Urothelium cell line (cell line): ENCODE measurements at regions not wholly inside any gene's neighbourhood (a gene's known extent, or its start where the extent isn't known, plus 50 kb on each side); places are given as distances from the start of the nearest gene placed in this dataset.

ENCODE experiments used
- DNase-seq: peaks from one replicate; pipeline ENCODE4 v3.0.0; 2011; ENCODE audit warnings: low spot score, mixed read lengths
- FAIRE-seq: peaks from 2 replicates; lab custom pipeline; 2011; peaks lifted over from hg19 to GRCh38; lab: Jason Lieb, UNC

DNA sequence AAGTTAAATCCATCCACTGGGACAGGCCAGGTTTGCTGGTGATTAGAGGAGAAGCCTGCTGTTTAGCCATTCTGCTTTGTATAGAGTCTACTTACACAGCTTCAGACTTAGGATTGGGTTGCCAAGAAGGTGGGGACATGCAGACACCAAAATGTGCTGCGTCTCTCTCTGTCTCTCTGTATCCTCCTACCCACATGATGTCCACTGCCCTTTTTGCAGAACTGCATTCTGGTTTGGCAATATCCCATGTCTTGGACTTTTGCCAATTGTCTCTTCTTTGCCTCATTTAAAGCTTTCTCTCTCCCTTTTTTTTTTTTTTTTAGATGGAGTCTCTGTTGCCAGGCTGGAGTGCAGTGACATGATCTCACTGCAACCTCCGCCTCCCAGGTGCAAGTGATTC, 261.1 kb upstream of the FN1 start:
- FAIRE-seq = no peak
- DNase-seq = no peak

DNA sequence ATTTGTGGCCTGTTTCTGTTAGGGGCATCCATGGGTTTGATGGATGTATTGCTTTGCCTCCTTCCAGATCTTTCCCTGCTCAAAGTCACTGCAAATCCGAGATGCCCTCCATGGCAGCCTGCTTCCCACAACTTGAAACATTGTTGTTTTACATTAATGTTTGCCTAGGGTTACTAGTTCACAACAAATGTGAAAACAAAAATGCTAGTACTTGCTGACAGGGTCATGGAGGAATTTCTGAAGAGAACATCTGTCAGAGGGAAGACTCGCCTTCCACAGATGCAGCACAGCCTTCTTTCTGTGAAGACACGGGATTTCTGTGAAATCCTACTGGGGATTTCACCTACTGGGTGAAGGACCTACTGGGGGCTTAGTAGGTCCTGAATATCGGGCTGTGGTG, 260.0 kb upstream of the FN1 start:
- FAIRE-seq (no peak), DNase-seq (no peak)

DNA sequence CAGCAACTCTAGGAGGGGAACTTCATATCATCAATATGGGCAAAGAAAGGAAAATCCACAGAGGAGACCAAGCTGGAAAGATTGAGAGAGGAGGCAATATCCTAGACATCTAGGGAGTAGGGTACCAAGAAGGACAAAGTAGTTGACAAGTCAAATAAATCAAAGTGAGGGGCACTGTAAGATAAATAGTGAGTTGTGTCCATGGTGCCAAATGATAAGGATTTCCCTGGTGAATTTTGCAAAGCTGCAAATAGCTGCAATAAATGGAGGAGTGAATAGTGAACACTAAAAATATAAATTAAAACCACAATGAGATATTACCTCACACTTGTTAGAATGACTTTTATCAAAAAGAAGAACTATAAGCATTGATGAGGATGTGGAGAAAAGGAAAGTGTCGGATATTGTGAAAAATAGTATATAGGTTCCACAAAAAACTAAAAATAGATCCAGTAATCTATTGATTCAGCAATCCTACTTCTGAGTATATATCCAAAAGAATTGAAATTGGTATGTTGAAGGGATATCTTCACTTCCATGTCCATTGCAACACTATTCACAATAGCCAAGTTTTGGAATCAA, 258.2 kb upstream of the FN1 start:
- DNase-seq = no peak
- no peak for FAIRE-seq

DNA sequence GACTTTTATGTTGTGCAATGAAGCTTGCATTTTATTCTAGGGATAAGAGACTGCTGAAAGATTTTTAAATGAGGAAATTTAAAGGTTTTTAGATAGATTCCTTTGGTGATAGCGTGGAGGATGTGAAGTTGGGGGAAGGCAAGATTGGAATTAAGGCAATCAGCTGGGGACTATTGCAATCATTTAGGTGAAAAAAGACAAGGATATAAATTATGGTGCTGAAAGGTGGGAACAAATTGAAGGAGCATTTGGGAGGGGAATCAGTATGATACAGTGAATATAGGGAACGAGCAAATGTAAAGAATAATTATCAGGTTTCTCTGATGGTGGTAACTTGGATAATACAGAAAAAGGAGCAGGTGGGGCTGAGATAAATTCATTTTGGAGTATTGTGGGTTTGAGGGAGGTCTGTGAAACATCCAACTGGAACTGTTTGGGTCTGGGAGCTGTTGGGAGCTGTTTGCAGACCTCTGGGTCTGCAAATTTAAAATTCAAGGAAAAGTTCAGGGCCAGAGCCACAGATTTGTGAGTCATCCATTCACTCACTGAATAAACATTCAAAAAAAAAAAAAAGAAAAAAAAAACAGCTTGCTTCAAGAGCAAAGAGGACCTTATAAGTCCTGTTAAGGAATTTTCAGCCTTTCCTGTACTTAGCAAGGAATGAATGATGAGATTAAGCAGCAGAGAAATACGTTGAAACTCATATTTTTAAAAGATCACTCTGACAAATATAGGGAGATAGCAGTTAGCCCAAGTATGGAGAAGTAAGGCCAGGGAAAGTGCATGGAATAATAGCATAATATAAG, 257.5 kb upstream of the FN1 start:
- DNase-seq = peak; percentile 58
- no peak for FAIRE-seq

- no peak for DNase-seq
- FAIRE-seq = no peak
Observed at GRCh38 chr2:215692387-215693079, 256.7 kb upstream of the FN1 start.

DNA sequence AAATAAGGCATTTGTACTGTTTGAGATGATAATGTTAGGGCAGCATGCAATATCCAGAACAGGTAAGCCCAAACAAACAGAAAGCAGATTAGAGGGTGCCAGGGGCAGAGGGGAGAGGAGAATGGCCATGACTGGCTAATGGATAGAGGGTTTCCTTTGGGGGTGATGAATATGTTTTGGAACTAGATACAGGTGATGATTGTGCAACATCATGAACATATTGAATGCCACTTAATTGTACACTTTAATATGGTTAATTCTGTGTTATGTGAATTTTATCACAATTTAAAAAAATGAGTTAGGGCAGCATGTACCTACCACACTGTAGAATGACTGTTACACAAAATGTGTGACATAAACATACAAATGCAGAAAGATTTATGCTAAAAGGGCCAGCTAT, 255.5 kb upstream of the FN1 start:
- FAIRE-seq = no peak

GRCh38 chr2:215687149-215688031, 251.5 kb upstream of the FN1 start:
- no peak for FAIRE-seq

More for the DNA sequence above, 255.5 kb upstream of the FN1 start:
- no peak for DNase-seq

DNA sequence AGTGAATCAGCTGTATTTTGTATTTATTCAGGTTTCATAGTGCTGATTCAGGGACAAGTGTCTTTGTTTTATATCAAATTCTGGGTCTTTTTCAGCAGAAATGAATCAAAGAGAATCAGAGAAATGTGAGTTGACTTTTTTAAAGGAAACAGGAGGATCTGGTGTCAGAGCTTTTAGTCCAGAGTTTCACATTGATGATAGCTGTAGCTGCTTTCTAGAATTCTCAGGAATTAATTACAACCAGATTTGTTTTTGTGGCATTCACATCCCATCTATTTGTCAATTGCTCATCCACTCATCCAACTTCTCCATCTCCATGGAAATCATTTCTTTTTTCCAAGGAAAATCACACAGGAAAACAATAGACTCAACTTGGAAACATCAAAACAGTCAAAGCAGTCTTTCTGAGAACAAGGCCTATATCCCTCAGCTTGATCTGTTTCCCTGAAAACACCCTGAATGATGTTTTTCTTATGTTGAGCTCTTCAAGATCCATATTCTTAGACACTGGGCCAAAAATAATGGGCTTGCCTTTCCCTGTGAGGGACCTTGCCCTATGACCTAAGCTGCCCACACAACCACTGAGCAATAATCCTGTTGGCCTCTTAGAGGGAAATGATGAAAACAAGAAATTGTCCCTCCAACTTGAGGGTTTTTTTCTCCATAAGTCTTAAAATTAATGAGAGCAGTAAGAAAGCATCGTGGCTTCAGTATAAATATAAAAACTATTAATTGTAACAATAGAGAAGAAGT, 249.5 kb upstream of the FN1 start:
- FAIRE-seq (no peak), DNase-seq (no peak)

More at GRCh38 chr2:215687149-215688031, 251.5 kb upstream of the FN1 start:
- DNase-seq = no peak

DNA sequence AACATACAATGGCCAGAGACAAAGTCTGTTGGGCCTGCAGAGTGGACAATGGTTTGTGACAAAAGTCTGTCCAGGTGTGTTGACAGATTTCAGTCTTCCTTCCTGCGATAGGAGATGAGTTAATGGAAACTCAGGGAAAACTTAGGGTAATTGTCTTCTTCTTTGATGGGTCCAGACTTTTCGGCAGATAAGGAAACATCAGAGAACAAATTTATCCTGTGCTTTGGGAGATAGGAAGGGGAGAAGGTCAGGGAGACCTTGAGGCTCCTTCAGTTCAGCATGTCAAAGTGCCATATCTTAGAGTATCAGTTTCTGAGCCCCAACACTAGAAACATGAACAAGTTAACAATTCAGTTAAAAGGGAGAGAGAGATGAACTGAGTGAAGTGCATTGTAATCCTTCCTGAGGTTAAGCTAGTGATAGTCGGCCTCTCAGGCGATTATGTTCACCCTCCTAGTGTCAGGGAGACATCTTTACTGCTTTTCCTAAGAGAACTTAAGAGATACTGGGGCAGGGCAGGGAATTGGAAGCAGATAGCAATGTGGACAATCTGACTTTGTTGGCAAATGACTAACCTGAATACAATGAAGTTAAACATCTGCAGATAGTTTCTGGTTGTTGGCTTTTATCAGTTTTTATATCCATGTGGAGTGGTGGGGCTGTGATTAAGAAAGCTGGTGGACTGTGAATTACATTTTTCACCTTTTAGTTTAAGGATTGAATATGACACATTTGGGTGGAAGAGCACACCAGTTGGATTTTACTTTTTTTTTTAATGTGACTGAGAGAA, 248.8 kb upstream of the FN1 start:
- no peak for FAIRE-seq
- DNase-seq = no peak

DNA sequence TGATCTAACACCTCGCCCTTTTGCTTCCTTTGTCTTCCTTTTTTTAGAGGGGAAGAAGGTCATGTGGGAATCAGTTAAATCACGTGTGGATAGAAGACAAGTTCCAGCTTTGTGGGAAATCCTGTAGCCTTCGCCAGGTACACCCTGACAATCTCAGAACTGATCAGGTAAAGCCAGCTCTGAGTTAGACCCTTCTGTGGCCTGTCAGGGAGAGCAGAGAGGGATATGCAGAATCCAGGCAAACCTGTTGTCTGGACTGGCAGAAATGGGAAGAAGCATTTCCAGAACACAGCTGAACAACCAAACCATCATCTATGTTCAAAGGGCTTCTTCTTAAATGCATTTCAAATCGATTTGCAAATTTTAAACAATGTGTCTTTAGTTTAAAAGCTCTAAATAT, 247.4 kb upstream of the FN1 start:
- FAIRE-seq (no peak), DNase-seq (no peak)

DNA sequence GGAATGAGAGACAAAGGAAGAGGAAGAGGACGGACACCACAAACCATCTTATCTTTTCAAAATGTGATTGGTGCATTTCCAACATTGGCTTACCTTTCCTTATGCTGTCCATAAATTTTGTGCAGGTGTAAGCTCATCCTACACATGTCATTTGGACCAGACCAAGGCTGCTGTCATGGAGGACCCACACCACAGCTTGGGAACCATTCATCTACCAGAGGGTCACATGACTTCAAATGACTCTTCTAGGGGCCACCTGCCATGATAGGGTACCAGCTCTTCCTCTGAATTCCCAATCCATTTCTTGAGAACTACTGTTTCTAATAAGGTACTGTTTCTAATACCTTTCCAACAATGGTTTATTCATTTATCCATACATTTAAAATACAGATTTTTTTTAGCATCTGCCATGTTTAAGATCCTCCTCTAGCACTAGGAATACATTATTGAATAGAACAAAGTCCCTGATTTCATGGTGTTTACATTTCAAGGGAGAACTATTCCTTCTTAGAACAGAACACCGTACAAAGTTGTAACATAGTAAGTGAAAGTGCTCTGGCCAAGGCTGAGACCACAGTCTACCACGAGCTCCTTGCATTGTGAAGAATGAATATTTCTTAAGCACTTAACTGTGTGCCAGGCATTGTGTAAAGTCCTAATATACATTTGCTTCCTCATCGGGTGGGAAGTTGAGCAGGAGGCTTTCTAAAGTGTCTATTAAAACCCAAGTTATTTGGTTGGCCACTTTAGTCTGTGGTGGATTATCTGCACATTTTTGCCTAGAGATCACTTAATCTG, 246.1 kb upstream of the FN1 start:
- DNase-seq = no peak
- FAIRE-seq = no peak

DNA sequence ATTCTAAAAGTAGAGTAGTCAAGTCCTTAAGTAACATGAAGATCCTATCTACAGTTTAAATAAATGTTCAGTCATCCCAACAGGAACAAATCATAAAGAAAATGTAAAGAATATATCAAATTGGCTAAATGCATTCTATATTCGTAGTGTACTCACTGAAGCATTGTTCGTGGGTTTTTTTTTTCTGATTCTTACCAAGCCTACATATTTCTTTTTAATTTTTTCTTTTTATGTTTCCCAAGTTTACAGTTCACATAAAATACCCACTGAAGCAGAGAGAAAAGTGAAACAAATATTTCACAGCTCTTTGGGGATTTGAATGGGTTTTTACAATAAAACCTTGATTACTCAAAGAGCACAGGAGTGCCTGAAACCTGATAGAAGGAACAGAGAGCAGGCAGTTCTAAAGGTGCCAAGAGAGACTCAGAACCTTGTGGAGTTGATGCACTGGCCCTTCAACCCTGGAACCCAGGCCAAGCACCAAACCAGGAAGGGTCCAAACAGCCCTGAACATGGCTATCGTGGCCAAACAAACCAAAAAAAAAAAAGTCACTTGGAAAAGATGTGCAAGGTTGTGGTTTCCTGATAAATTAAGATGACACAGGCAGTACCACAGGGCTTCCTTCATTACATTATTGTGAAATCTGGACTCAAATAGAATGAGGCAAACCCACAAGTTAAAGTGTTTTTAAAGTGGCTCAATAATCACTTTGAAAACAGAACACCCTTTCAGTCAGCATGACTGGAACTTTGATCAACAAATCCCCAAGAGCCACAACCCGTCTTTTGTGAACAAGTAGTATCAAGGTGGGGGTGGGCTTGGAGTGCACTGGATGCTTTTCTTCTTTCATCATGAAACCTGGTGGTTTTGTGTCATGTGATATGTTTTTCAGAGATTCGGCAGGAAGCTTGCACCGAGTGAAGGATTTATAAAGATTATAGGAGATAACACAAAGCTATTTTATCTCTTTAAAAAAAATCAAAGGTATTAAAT, 245.0 kb upstream of the FN1 start:
- DNase-seq = peak; percentile 64

DNA sequence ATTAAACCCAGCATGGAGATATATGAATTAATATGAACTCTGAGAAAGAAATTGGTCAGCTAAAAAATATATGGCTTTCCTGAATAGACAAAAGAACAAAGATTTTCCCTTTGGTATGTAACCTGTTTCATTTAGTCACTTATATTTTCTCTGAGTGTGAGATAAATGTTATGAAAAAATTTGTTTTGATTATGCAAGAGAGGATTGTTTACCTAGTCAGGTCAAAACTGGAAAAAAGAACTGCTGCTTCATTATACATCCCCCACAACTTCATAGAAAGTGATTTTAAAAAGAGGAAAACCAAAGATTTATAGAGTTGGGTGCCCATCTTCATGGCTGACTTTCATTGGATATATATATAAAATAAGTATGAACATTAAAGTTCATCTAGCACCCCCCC, 242.2 kb upstream of the FN1 start:
- FAIRE-seq (no peak), DNase-seq (no peak)

More for the DNA sequence above, 245.0 kb upstream of the FN1 start:
- no peak for FAIRE-seq

DNA sequence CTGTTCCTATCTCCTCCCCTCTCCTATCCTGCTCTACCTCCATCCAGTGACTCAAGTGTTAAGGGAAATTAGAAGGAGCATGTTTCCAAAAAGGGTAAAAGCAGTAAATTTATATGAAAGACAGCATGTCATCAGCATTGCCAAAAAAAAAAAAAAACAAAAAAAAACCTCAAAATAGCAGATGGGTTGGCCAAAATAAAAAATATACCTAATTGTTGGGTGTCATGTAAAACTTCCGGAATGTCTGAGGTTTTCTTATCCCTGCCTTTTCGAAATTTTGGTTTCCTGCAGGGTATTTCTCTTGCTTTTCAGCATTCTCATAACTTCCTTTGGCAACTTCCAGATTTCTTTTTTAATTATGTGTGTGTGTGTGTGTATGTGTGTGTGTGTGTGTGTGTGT, 241.6 kb upstream of the FN1 start:
- DNase-seq (no peak), FAIRE-seq (no peak)

GRCh38 chr2:215672406-215672805, 236.5 kb upstream of the FN1 start:
- FAIRE-seq (no peak), DNase-seq (no peak)

GRCh38 chr2:215671691-215672090, 235.8 kb upstream of the FN1 start:
- no peak for DNase-seq
- FAIRE-seq = no peak

DNA sequence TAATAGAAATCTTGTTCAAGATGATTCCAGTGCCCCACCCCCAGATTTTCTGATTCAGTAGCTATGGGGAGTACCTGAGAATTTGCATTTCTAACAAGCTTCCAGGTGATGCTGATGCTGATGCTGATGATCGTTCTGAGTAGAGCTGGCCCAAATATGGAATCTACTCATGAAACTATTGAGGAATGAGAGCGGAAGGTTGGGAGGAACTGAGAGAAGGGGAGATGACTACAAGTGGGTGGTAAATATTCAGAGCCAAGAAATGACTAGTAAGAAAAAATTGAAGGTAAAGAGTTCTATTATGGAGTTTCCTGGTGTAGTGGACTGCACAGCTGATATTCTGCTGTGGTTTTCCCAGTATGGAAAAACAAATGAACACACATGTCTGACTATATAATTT, 235.4 kb upstream of the FN1 start:
- DNase-seq (no peak), FAIRE-seq (no peak)

DNA sequence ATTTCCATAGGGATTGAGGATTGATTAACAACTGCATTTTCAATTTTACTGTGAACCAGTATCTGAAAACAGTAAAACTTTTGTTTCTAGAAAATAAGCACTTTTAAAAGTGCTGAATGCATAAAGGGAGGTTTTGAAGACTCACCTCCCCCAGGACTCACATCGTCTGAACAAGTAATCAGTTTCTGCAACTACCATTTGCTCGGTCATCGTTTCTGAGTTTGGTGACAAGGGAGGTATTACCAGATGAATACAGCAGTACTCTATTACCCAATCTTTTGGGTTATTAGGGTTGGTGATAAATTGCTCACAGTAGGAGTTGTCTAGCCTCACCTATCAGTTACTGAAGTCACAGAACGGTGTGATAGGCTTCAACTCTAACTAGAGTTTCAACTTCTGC, 234.5 kb upstream of the FN1 start:
- DNase-seq = no peak
- no peak for FAIRE-seq
